HG03280 (cell line): ENCODE measurements at regions not wholly inside any gene's neighbourhood (a gene's known extent, or its start where the extent isn't known, plus 50 kb on each side); places are given as distances from the start of the nearest gene placed in this dataset.
"Not testable (repeated sequence)": the region's sequence is repeated elsewhere in the genome, so short reads cannot be mapped to it uniquely, and the experiment has no call there.

Experiments
- ATAC-seq: cut with Tn5 transposase; IDR thresholded peaks from one replicate; pipeline ENCODE4 v1.9.1; 2021; ENCODE audit warnings: mild to moderate bottlenecking, moderate library complexity; ENCODE audit not compliant: unreplicated experiment

DNA sequence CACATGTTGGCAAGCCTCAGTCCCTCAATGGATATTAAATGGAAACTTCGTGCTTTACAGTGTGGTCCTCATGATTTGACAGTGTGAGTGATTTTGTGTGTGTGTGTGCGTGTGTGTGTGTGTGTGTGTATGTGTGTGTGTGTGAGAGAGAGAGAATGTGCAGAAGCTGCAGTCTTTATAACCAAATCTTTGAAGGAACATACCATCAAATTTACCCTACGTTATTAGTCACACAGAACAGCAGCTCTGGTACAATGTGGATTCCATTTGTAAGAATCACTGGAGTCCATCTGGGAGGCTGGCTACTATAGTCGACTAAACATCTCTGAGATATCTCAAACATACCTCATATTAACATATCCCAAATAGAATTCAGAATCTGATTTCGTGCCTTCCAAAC, 928.0 kb upstream of the POT1 start:
- ATAC-seq = no peak

DNA sequence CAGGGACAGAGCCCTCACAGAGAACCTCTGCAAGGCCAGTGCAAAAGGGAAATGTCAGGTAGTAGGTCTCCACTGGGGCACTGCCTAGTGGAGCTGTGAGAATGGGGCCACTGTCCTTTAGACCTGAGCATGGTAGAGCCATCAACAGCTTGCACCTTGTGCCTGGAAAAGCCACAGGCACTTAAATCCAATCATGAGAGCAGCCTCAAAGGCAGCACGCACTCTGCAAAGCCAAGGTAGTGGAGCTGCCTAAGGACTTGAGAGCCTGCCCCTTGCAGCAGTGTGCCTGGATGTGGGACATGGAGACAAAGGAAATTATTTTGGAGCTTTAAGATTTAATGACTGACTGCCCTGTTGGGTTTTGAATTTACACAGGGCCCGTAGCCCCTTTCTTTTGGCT, 918.5 kb upstream of the POT1 start:
- ATAC-seq = no peak

GRCh38 chr7:125847692-125848091, 918.1 kb upstream of the POT1 start:
- no peak for ATAC-seq

GRCh38 chr7:125847055-125847454, 917.4 kb upstream of the POT1 start:
- no peak for ATAC-seq

GRCh38 chr7:125845686-125846085, 916.1 kb upstream of the POT1 start:
- ATAC-seq = no peak

GRCh38 chr7:125834421-125834820, 904.8 kb upstream of the POT1 start:
- ATAC-seq = no peak

DNA sequence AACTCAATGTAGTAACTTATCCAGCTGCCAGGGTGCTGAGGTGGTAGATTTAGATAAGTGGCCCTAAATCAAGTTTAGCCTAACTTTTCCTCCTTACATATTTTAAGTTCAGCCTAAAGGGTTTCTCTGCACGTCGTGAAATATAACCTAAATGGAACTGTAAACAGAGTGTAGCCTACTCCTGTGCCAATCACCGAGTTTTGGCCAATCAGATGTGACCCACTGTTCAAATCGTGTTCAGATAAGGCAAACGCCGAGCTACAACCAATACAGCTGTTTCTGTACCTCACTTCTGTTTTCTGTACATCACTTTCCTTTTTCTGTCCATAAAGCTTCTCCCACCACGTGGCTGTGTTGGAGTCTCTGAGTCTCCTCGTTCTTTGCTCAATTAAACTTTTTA, 904.2 kb upstream of the POT1 start:
- ATAC-seq = no peak

GRCh38 chr7:125830743-125831142, 901.1 kb upstream of the POT1 start:
- ATAC-seq = no peak

DNA sequence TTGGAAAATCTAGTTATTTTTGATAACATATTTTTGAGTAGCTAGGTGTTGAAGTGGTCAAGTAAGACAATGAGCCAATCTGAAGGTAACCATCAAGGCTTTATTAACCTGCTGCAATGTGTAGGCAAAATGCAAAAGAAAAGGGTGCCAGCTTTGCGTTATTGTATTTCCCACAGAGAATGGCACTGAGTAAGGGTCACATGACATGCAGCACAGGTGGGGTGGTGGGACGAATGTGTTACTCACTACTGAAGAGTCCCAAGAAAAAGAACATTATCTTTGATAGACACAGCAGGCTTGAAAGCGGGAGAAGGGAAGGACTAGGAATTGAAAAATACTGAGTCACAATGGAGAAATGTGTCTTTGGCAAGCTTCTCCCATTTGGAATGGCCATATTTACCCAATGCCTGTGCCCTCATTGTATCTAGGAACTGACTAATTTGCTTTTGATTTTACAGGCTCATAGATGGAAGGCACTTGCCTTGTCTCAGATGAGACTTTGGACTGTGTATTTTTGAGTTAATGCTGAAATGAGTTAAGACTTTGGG, 898.6 kb upstream of the POT1 start:
- no peak for ATAC-seq

- ATAC-seq = no peak
Measured at GRCh38 chr7:125823538-125823937, 893.9 kb upstream of the POT1 start.

DNA sequence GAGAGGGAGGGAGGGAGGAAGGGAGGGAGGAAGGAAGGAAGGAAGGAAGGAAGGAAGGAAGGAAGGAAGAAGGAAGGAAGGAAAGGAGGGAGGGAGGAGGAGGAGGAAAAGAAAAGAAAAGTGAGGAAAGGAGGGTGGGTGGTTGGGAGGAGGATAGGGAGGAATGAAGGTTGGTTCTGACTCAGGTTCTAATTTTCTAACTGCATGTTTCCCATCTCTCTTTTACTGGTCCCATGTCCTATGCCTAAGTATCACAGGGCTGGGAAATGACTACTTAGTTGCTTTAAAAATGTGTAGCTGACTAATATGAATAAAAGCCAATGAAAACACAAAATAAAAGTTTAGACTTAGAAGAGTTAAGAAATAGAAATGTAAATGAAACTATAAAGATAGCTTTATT, 890.9 kb upstream of the POT1 start:
- no peak for ATAC-seq

DNA sequence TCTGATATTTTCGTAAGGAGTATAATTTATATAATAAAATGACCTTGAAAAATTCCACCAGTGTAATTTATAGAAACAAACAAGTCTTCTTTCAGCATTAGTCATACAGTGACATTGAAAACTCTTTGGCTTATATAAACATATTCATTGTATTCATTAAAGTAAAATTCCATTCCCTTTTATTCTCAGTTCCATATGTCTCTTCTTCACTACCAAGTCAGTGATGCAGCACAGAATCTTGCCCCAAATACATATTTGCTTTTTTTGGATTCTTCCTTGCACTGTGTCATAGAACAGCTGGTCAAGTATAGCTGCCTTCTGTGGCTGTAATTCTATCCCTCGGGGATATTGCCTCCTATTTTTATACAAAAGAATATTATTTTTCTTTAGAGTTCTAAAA, 884.5 kb upstream of the POT1 start:
- ATAC-seq = no peak

GRCh38 chr7:125806491-125806890, 876.9 kb upstream of the POT1 start:
- ATAC-seq = not testable (repeated sequence)

GRCh38 chr7:125804273-125804672, 874.6 kb upstream of the POT1 start:
- ATAC-seq = no peak

DNA sequence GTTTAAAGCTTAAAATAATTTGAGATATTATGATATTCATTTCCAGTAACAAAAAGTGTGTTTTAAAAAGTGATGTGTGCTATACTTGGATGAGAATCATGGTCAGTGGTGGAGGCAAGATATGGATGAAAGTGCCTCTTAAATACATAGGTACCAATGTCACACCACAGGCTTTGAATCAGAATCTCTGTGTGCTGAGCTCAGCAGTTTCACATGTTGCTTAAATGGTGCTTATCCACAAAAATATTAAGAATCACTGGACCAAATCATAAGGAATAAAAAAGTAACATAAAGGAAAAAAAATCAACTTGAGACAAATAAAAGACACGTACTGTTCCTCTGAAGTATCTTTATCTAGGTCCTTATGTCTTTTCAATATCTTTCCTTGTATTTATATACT, 850.5 kb upstream of the POT1 start:
- ATAC-seq = no peak

DNA sequence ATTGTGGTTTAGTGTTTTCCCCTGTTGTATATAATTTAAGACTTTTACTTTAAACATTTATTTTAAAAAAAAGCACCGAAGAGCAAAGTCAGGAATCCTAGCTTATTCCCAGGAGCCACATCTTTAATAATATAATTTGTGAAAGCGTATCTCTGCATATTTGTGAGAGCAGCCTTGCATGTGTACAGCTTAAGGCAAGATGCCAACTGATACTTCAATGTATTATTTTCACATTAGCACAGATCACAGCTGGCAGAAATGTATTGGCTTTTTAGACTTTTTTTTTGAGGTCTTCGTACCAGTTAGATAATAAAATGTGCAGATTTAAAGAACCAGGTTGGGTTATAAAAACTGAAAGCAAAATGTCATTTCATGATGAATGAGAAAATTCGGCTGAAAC, 845.7 kb upstream of the POT1 start:
- ATAC-seq = no peak

- ATAC-seq = no peak
Measured at GRCh38 chr7:125773113-125773785, 843.6 kb upstream of the POT1 start.

DNA sequence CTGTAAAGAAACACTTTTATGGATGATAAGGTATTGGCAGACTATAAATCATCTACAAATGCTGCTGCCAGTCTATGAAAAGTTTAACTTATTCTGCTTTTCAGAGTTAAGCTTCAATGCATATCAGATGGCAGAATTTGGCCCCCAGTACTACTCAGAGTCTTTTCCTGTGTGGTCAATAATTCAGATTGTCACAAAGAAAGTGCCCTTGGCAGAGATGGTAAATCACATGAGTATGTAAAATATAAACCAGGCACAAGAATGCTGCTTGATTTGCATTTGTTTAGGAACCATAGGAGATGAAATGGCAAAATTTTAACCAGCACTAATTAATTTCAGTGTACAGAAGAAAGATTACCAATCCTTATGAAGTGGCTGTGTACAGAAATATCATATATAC, 818.3 kb upstream of the POT1 start:
- no peak for ATAC-seq

- ATAC-seq = no peak
Measured at GRCh38 chr7:125746510-125746909, 816.9 kb upstream of the POT1 start.

DNA sequence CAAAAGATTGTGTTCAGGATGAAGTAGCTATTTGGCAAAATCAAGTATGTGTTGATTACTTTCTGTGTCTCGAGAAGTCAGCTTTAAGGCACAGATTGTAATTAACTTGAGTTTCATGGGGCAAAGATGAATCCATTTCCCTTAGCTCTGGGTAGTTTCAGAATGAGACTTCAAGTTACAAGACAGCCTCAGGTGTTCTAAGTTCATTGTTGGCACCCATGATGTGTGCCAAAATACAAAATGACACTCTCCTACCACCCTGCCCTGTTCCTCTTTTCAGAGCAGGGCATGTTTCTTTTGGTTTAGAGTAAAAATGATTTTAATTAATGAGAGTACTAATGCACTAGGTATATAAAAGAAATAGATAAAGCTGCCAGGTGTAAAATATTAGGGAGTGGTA, 797.6 kb upstream of the POT1 start:
- ATAC-seq = no peak

- no peak for ATAC-seq
Measured at GRCh38 chr7:125695626-125696025, 766.0 kb upstream of the POT1 start.

DNA sequence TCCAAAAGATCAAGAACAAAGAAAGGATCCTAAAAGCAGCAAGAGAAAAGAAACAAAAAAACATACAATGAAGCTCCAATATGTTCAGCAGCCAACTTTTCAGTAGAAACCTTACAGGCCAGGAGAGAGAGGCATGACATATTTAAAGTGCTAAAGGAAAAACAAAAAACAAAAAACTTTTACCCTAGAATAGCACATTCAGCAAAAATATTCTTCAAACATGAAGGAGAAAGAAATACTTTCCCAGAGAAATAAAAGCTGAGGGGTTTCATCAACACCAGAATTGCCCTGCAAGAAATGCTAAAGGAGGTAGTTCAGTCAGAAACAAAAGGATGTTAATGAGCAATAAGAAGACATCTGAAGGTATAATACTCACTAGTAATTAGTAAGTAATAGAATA, 753.5 kb upstream of the POT1 start:
- ATAC-seq = no peak

GRCh38 chr7:125681508-125681907, 751.9 kb upstream of the POT1 start:
- ATAC-seq = peak; percentile 67
